Mucosa of stomach (tissue), 1 donor: ENCODE measurements at regions not wholly inside any gene's neighbourhood (a gene's known extent, or its start where the extent isn't known, plus 50 kb on each side); places are given as distances from the start of the nearest gene placed in this dataset.

ENCODE experiments used
- H3K27me3 ChIP-seq: one replicate; pipeline ENCODE4 v1.7.0; 2013; ENCODE audit warnings: mild to moderate bottlenecking, low read length; ENCODE audit not compliant: control insufficient read depth, insufficient read depth
- H3K36me3 ChIP-seq: one replicate; pipeline ENCODE4 v1.7.0; 2013; ENCODE audit warnings: low read length; ENCODE audit not compliant: control insufficient read depth, insufficient read depth
- H3K4me1 ChIP-seq: one replicate; pipeline ENCODE4 v1.7.0; 2013; ENCODE audit warnings: mild to moderate bottlenecking, low read length; ENCODE audit not compliant: control insufficient read depth, insufficient read depth
- H3K4me3 ChIP-seq: one replicate; pipeline ENCODE4 v1.7.0; 2013; ENCODE audit warnings: low read length
- H3K9ac ChIP-seq: one replicate; pipeline ENCODE4 v1.7.0; 2013; ENCODE audit warnings: mild to moderate bottlenecking, low read length, moderate library complexity
- H3K9me3 ChIP-seq: one replicate; pipeline ENCODE4 v1.7.0; 2013; ENCODE audit warnings: mild to moderate bottlenecking, low read length, moderate library complexity; ENCODE audit not compliant: control insufficient read depth
- donor health status: Pancreatic carcinoma.

DNA sequence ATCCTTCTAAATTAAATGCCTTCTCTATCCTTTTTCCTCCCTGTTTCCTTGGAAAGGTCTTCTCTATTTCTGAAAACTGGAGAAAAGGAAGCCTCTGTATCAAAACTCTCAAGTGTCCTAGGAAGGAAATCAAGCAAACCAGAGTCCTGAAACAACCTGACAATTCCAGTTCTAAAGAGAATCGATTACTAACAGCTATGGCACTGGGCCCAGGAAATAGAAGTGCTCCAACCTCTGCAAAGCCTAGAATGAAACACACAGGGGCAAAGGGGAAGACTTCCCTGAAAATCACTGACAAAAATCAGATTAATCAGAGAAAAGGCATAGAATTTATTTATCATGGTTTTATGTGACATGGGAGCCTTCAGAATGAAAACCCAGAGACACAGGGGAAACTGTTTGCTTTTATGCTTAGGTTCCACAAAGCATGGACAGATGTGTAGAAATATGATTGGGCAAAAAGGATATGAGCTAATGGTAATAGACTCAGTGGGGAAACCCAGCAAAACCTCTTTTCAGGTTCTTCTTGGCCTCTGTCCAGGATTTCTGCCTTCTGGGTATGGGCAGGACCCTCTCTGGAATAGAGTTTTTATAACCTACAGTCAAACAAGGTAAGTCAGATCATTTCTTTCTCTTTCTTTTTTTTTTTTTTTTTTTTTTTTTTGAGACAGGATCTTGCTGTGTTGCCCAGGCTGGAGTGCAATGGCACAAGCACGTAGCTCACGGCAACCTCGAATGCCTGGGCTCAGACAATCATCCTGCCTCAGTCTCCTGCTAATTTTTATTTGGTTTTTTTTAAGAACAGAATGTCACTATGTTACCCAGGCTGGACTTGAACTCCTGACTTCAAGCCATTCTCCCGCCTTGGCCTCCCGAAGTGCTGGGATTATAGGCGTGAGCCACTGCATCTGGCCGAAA lies 91.7 kb downstream of the CD24 start:
- peaks cover 39% of the 10 kb centered on the region for H3K4me1 ChIP-seq
- H3K9me3 ChIP-seq, result no peaks in the 10 kb centered on the region

DNA sequence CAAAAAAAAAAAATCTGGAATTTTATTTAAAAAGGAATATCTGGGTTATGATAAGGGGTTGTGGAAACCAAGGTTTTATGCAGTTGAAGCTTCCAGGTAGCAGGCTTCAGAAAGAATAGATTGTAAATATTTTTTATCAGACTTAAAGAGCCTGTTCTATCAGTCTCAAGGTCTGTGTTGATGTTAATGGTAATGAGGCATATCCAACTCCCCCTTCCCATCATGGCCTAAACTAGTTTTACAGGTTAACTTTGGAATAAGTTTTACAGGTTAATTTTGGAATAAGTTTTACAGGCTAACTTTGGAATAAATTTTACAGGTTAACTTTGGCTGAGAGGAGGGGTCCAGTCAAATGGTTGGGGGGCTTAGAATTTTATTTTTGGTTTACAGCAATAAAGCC lies 92.4 kb downstream of the CD24 start:
- H3K9ac ChIP-seq, result no peak overlapping the region
- no peaks in the 10 kb centered on the region for H3K27me3 ChIP-seq
- no peaks in the 10 kb centered on the region for H3K36me3 ChIP-seq
- H3K4me3 ChIP-seq, result no peak overlapping the region
- H3K4me1 ChIP-seq, result peaks cover 32% of the 10 kb centered on the region
- H3K9me3 ChIP-seq, result no peaks in the 10 kb centered on the region

More for the DNA sequence above, 91.7 kb downstream of the CD24 start:
- Histone ChIP-seq H3K4me3 (no peak overlapping the region), H3K9ac (no peak overlapping the region), H3K36me3 (no peaks in the 10 kb centered on the region), H3K27me3 (no peaks in the 10 kb centered on the region)

DNA sequence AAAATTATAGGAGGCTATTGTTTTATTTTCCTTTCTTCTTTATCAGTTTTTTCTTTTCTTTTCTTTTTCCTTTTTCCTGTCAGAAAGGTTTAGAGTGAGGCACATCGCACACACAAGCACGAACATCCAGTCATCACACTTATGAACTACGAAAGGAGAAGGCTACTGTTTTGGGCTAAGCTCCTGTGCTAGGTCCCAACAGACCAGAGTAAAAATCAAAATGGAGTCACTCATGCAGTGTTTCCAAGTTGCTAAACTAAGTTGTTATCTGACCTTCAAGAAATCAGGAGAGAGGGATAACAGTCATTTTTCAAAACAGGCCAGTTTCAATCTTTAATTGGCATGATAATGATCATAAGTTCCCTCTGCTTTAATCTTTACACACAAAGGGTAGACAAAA lies 93.6 kb downstream of the CD24 start:
- Histone ChIP-seq H3K9me3 (no peaks in the 10 kb centered on the region), H3K36me3 (no peaks in the 10 kb centered on the region), H3K9ac (no peak overlapping the region), H3K27me3 (no peaks in the 10 kb centered on the region), H3K4me1 (peaks cover 21% of the 10 kb centered on the region), H3K4me3 (no peak overlapping the region)

DNA sequence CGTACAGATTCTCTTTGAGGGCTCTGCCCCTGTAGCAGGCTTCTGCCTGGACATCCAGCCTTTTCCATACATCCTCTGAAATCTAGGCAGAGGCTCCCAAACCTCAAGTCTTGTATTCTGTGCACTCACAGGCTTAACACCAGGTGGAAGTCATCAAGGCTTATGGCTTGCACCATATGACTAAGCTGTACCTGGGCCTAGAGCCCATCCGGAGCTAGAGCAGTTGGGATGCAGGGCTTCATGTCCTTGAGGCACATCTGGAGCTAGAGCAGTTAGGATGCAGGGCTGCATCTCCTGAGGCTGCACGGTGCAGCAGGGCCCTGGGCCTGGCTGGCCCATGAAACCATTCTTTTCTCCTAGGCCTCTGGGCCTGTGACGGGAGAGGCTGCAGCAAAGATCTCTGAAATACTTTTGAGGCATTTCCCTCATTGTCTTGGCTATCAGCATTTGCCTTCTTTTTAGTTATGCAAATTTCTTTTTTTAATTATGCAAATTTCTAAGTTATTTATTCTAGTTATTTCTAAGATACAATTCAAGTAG lies 98.7 kb downstream of the CD24 start:
- Histone ChIP-seq H3K9me3 (no peaks in the 10 kb centered on the region), H3K9ac (no peak overlapping the region), H3K4me1 (peaks cover 16% of the 10 kb centered on the region), H3K27me3 (no peaks in the 10 kb centered on the region), H3K4me3 (no peak overlapping the region), H3K36me3 (no peaks in the 10 kb centered on the region)

DNA sequence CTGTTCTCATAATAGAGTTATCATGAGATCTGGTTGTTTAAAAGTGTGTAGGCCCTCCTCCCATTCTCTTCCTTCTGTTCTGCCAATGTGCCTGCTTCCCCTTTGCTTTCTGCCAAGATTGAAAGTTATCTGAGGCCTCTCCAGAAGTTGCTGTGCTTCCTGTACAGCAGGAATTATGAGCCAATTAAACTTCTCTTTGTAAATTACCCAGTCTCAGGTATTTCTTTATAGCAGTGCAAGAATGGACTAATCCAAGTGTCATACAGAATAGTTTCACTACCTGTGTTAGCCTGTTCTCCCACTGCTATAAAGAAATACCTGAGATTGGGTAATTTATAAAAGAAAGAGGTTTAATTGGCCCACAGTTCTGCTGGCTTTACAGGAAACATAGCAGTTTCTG lies 100.0 kb downstream of the CD24 start:
- no peak overlapping the region for H3K4me3 ChIP-seq
- H3K9me3 ChIP-seq, result no peaks in the 10 kb centered on the region
- no peaks in the 10 kb centered on the region for H3K36me3 ChIP-seq
- no peak overlapping the region for H3K9ac ChIP-seq
- H3K4me1 ChIP-seq, result peaks cover 20% of the 10 kb centered on the region
- H3K27me3 ChIP-seq, result no peaks in the 10 kb centered on the region

DNA sequence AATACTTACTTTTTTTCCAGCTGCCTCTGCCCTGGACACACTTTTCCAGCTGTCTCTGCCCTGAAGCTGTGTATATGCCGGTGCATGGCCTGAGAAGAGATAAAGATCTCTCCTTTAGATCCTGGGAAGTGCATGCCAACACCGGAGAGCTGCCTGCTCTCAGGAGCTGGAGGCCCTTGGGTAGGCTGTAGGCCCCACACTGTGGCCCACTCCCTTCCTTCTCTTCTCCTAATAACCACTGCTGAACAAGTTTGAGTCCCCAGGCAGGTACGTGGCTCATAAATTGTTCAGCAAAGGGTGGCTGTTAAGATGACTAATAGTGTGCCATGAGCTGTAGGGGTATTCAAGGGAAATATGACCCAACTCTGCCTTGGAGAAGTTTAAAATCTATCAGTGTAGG lies 102.5 kb downstream of the CD24 start:
- Histone ChIP-seq H3K27me3 (no peaks in the 10 kb centered on the region), H3K4me3 (no peak overlapping the region), H3K9me3 (no peaks in the 10 kb centered on the region), H3K36me3 (no peaks in the 10 kb centered on the region), H3K4me1 (peaks cover 20% of the 10 kb centered on the region), H3K9ac (no peak overlapping the region)

DNA sequence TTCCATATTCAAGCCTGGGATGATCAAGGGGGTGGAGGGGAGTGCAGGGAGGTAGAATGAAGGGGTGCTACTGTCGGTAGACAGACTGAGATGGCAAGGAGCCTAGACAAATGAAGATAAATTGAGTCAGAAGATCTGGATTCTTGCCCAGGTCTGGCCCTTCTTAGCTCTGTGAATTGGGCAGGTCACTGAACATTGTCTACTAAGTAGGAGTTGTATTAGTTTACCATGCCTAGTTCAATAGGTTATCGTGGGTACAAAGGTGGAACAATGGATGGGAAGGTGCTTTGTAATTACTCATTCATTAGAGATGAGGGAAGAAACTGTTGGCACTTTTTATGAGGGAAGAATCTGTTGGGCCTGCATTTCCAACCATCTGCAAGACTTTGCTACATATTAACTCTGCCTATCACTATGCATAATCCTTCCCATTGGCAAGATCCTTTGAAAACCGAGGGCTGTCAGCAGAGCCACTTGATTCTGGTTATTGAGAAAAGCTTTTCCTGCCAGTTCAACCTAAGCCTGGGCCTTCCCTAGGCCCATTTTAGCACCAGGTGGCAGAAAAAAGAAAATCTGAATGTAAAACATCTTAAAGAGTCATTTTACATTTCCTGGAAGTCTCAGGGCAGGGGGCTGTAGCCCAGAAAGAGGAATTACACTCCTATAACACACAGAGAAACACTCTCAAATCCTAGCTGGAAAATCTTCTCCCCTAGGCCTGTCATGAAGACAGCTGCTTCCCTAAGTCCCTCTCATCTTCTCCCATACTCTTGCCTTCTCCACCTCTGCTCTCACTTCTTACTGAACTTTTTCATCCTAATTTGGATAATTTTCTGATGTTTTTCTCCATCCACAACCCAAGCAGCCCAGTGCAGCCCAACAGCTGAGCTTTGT lies 103.5 kb downstream of the CD24 start:
- H3K9me3 ChIP-seq, result no peaks in the 10 kb centered on the region
- no peak overlapping the region for H3K4me3 ChIP-seq
- H3K9ac ChIP-seq, result no peak overlapping the region
- H3K4me1 ChIP-seq, result peaks cover 20% of the 10 kb centered on the region
- H3K27me3 ChIP-seq, result no peaks in the 10 kb centered on the region
- no peaks in the 10 kb centered on the region for H3K36me3 ChIP-seq

DNA sequence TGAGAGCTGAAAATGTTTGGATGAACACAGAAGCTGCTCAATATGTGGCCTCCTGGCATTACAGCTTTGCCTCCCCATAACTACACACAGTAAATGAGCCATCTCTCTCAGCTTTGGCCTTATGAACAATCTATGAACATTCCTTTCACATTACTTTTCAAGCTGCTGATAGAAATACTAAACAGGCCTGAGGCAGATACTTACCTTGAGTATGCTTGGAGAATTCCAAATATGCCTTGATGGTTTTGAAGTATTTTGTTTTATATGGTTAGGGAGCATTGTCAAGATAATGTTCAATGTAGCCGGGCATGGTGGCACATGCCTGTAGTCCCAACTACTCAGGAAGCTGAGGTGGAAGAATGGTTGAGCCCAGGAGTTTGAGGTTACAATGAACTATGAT lies 104.5 kb downstream of the CD24 start:
- no peaks in the 10 kb centered on the region for H3K9me3 ChIP-seq
- no peaks in the 10 kb centered on the region for H3K36me3 ChIP-seq
- no peak overlapping the region for H3K4me3 ChIP-seq
- H3K4me1 ChIP-seq, result peaks cover 20% of the 10 kb centered on the region
- H3K27me3 ChIP-seq, result no peaks in the 10 kb centered on the region
- no peak overlapping the region for H3K9ac ChIP-seq

DNA sequence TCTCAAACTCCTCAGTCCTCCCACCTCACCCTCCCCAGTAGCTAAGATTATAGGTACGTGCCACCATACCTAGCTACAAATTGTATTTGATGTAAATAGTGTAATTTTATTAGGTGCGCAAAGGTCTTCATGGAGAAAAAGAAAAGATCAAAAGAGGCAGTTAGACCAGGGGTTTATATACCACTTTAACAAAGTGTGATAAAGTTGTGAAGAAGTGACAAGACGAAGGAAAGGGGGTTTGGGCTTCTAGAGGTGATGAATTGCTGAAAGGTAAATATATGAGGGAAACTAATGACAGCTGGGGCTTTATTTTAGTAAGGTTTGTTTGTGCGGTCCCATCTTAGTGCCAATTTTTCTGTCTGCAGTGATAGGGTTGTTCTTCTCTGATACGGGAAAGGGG lies 105.3 kb downstream of the CD24 start:
- no peaks in the 10 kb centered on the region for H3K36me3 ChIP-seq
- no peaks in the 10 kb centered on the region for H3K9me3 ChIP-seq
- H3K27me3 ChIP-seq, result no peaks in the 10 kb centered on the region
- no peak overlapping the region for H3K9ac ChIP-seq
- H3K4me1 ChIP-seq, result peaks cover 20% of the 10 kb centered on the region
- no peak overlapping the region for H3K4me3 ChIP-seq

DNA sequence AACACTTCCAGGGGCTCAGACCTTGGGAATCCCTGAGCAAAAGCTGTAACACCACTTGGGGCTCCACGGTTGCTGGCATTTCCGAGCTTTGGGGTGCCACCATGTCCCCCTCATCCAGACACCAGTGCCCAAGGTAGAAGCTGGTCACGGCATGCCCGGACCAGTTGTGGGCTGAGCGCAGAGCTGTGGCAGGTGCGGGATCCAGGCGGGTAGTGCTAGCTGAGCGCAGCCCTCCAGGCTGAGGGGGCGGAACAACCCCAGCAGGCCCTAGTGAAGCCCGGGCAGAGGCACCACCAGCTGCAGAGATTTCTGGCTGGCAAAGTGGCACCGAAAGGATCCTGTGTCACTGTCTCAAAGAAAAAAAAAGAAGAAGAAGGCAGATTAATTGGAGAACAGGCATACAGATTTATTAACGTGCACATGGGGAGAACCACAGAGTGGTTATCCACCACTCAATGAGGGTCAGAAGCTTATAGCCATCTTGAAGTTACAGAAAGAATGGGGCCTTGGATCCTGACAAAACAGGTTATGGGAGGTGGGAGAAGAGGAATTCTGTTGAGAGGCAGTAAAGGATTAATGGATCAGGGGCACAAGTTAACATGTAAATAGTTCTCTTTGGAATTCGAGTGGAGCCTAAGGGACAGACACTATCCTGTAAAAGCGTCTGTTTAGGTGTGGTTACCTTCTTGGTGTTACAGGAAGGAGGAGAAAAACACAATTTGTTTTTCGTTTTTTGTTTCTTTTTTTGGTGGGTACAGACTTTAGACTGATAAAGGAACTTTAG lies 107.5 kb downstream of the CD24 start:
- H3K36me3 ChIP-seq, result no peaks in the 10 kb centered on the region
- no peaks in the 10 kb centered on the region for H3K9me3 ChIP-seq
- H3K27me3 ChIP-seq, result no peaks in the 10 kb centered on the region
- H3K4me3 ChIP-seq, result no peak overlapping the region
- H3K4me1 ChIP-seq, result peaks cover 15% of the 10 kb centered on the region
- H3K9ac ChIP-seq, result no peak overlapping the region

DNA sequence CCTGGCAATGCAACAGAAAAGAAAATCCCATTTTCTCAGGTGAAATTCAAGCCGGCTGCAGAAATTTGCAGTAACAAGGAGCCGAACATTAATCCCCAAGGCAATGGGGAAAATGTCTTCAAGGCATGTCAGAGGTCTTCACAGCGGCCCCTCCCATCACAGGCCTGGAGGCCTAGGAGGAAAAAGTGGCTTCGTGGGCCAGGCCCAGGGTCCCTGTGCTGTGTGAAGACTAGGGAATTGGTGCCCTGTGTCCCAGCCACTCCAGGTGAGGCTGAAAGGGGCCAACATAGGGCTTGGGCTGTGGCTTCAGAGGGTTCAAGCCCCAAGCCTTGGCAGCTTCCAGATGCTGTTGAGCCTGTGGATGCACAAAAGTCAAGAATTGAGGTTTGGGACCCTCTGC lies 111.7 kb downstream of the CD24 start:
- Histone ChIP-seq H3K9me3 (no peaks in the 10 kb centered on the region), H3K9ac (no peak overlapping the region), H3K4me1 (peaks cover 7% of the 10 kb centered on the region), H3K27me3 (no peaks in the 10 kb centered on the region), H3K4me3 (no peak overlapping the region), H3K36me3 (no peaks in the 10 kb centered on the region)
